GM12878 (cell line): ENCODE measurements at regions not wholly inside any gene's neighbourhood (a gene's known extent, or its start where the extent isn't known, plus 50 kb on each side); places are given as distances from the start of the nearest gene placed in this dataset.

Source experiments
- ATAC-seq: fragments of 200-7000 bp; cut with Tn5 transposase; 3 replicates; pipeline ENCODE4 v1.9.1; 2020; ENCODE audit warnings: mild to moderate bottlenecking, moderate library complexity
- BruUV-seq: library from RNA; stranded (reverse); fragments of 400-500 nt; replicated peaks from 2 replicates; lab custom pipeline; 2021; lab: Mats Ljungman, UMichigan
- CTCF ChIA-PET: fragments of 300-600 bp; sonication (Branson Sonifier 250); formaldehyde crosslinking; extraction: SDS; loops from one replicate; lab custom pipeline; 2021; ENCODE audit warnings: inconsistent platforms; lab: Yijun Ruan, JAX
- POLR2A ChIA-PET: fragments of 350-600 bp; formaldehyde crosslinking; extraction: SDS; loops from one replicate; lab custom pipeline; 2021; ENCODE audit warnings: inconsistent platforms; lab: Charles Lee
- RAD21 ChIA-PET: fragments of 300-600 bp; sonication (Branson Sonifier 250); formaldehyde crosslinking; loops from one replicate; lab custom pipeline; 2023; ENCODE audit warnings: antibody characterized with exemption; ENCODE audit not compliant: unreplicated experiment; lab: Charles Lee
- SMC1A ChIA-PET: fragments of 300-600 bp; sonication (Branson Sonifier 250); formaldehyde crosslinking; loops from one replicate; lab custom pipeline; 2023; ENCODE audit not compliant: unreplicated experiment, uncharacterized antibody; lab: Charles Lee
- DNase-seq: peaks from one replicate; pipeline ENCODE4 v3.0.0-alpha.2; 2011; ENCODE audit warnings: low read depth, low spot score
- FAIRE-seq: peaks from 3 replicates; lab custom pipeline; 2011; peaks lifted over from hg19 to GRCh38; lab: Jason Lieb, UNC
- H2AFZ ChIP-seq: 2 replicates; pipeline ENCODE4 v1.6.0; 2011; ENCODE audit warnings: low read depth, low read length, control low read depth; ENCODE audit not compliant: control insufficient read depth
- H3K27ac ChIP-seq: 2 replicates; pipeline ENCODE4 v1.5.1; 2011; ENCODE audit warnings: control low read depth; ENCODE audit not compliant: control insufficient read depth, insufficient read depth
- H3K27me3 ChIP-seq, 2 experiments: replicated peaks in 1 of 2; 2 replicates each; pipeline versions ENCODE4 v1.6.0 to v1.6.1; 2011; ENCODE audit warnings: low read length in 1 of 2; ENCODE audit not compliant: control insufficient read depth in 2 of 2, insufficient read depth in 2 of 2
- H3K36me3 ChIP-seq, 2 experiments: 2 replicates each; pipeline ENCODE4 v1.5.1; 2011; ENCODE audit warnings: low read length in 1 of 2; ENCODE audit not compliant: control insufficient read depth in 2 of 2, insufficient read depth in 2 of 2
- H3K4me1 ChIP-seq: 2 replicates; pipeline ENCODE4 v1.6.1; 2011; ENCODE audit warnings: mild to moderate bottlenecking, low read length, moderate library complexity, mixed read lengths; ENCODE audit not compliant: control insufficient read depth, insufficient read depth
- H3K4me2 ChIP-seq: 2 replicates; pipeline ENCODE4 v1.6.0; 2011; ENCODE audit warnings: control low read depth; ENCODE audit not compliant: control insufficient read depth, insufficient read depth
- H3K4me3 ChIP-seq: fragments of 200-600 bp; sonication (generic); 2 replicates; pipeline ENCODE4 v1.5.1; 2016
- H3K79me2 ChIP-seq: 2 replicates; pipeline ENCODE4 v1.6.0; 2011; ENCODE audit warnings: low read length; ENCODE audit not compliant: control insufficient read depth, insufficient read depth
- H3K9ac ChIP-seq: 2 replicates; pipeline ENCODE4 v1.8.0; 2011; ENCODE audit warnings: low read length, control low read depth, mixed read lengths; ENCODE audit not compliant: control insufficient read depth, insufficient read depth
- H3K9me3 ChIP-seq: replicated peaks from 3 replicates; pipeline ENCODE4 v1.5.1; 2011; ENCODE audit warnings: mild to moderate bottlenecking, low read length; ENCODE audit not compliant: control insufficient read depth, insufficient read depth
- H4K20me1 ChIP-seq: 2 replicates; pipeline ENCODE4 v1.6.0; 2011; ENCODE audit not compliant: control insufficient read depth, insufficient read depth
- BMI1 ChIP-seq: fragments of 450-650 bp; IDR thresholded peaks from 2 replicates; pipeline ENCODE4 v1.6.1; 2016; ENCODE audit warnings: mild to moderate bottlenecking, moderate library complexity, borderline replicate concordance
- CHD1 ChIP-seq: IDR thresholded peaks from 2 replicates; pipeline ENCODE4 v1.6.1; 2012; ENCODE audit warnings: low read depth, low read length, improper control_type of control experiment
- ETV6 ChIP-seq, 2 experiments: fragments of 450-650 bp in 1 of 2; IDR thresholded peaks in 1 of 2; conservative IDR thresholded peaks in 1 of 2; 2 replicates each; pipeline ENCODE4 v1.6.1; 2014; ENCODE audit warnings: antibody characterized with exemption in 1 of 2, borderline replicate concordance in 1 of 2, low read depth in 1 of 2, mild to moderate bottlenecking in 1 of 2, moderate library complexity in 1 of 2
- FOXK2 ChIP-seq: fragments of 450-650 bp; IDR thresholded peaks from 2 replicates; pipeline ENCODE4 v1.6.1; 2017; ENCODE audit warnings: mild to moderate bottlenecking, moderate library complexity
- MYC ChIP-seq: IDR thresholded peaks from 2 replicates; pipeline ENCODE4 v1.6.1; 2011; ENCODE audit warnings: mild to moderate bottlenecking, low read length, moderate library complexity, inconsistent platforms; ENCODE audit not compliant: insufficient read depth, insufficient replicate concordance, insufficient read length, severe bottlenecking
- NFYB ChIP-seq: IDR thresholded peaks from 2 replicates; pipeline ENCODE4 v1.6.1; 2011; ENCODE audit warnings: low read depth, mild to moderate bottlenecking, low read length, improper control_type of control experiment, moderate library complexity; ENCODE audit not compliant: insufficient read depth
- SMAD1 ChIP-seq: fragments of 450-650 bp; IDR thresholded peaks from 2 replicates; pipeline ENCODE4 v1.6.1; 2018; ENCODE audit warnings: mild to moderate bottlenecking, low read depth; ENCODE audit not compliant: partially characterized antibody
- SMC3 ChIP-seq: IDR thresholded peaks from 2 replicates; pipeline ENCODE4 v1.6.1; 2011; ENCODE audit warnings: low read length, improper control_type of control experiment, borderline replicate concordance
- WGBS: methylation state at CpG from one replicate; pipeline ENCODE4 v1.1.6; 2016; ENCODE audit warnings: low lambda C conversion rate; ENCODE audit not compliant: insufficient replicate concordance, insufficient coverage; ENCODE audit errors: missing lambda C conversion rate; 5-methylcytosine and 5-hydroxymethylcytosine counted together
- in situ Hi-C: fragments of 300-500 bp; cut with MboI; formaldehyde crosslinking; loops from 9 replicates; pipeline ENCODE4 v1.14.3; 2018; ENCODE audit warnings: mixed read lengths
- intact Hi-C: fragments of 100-400 bp; cut with micrococcal nuclease; formaldehyde crosslinking; loops from one replicate; pipeline ENCODE4 v1.14.2; 2022; ENCODE audit not compliant: unreplicated experiment

DNA sequence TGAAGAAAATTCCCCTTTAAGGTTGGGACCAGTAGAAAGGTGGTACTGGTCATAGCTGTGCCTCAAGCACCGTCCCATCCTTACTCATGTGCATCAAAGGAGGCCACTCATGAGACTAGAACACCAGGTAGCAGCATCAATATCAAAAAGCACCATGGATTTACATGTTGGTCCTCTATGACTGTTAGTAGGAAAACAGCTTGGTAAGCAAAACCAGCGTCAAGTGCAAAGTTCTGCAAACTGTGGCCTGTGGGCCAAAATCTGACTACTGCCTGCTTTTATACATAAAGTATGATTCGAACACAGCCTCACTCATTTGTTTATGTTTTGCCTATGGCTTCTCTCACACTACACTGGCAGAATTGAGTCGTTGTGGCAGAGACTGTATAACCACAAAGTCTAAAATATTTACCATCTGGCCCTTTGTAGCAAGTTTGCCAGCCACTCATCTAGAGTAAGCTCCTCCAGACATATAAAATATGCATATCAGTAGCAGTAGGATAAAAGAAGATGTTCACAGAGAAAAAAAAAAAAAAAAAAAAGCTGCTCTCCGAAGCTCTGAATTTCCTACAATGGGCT is 119.7 kb upstream of the CTNNA2 start (continued):
- TF ChIP-seq MYC = no peak

- no TSS peak for BruUV-seq
- FAIRE-seq (no peak), DNase-seq (no peak), ATAC-seq (no peak)
- Histone ChIP-seq H3K27me3 (no peaks in the 10 kb centered on the region), H4K20me1 (no peaks in the 10 kb centered on the region), H3K4me3 (no peak overlapping the region), H3K36me3 (no peaks in the 10 kb centered on the region), H2AFZ (no peak overlapping the region), H3K4me2 (no peak overlapping the region), H3K27ac (no peak overlapping the region), H3K9me3 (no peaks in the 10 kb centered on the region), H3K79me2 (no peaks in the 10 kb centered on the region), H3K4me1 (no peaks in the 10 kb centered on the region), H3K9ac (no peak overlapping the region)
- RAD21 ChIA-PET = no interaction called here
- CTCF ChIA-PET = no interaction called here
- POLR2A ChIA-PET = no interaction called here
- WGBS = 58% methylated on average over 3 of the region's 3 CpGs
- TF ChIP-seq FOXK2 = no peak
- TF ChIP-seq CHD1 = no peak
- TF ChIP-seq NFYB = no peak
- TF ChIP-seq SMC3 = no peak
- TF ChIP-seq BMI1 = no peak
- no peak for TF ChIP-seq ETV6 (conservative IDR thresholded peaks at IDR 0.05 in 1 of 2, IDR thresholded peaks at IDR 0.05 in 1 of 2; ENCODE audit: borderline replicate concordance in 1 of 2, low read depth in 1 of 2)
- no peak for TF ChIP-seq SMAD1
- in situ Hi-C loops (no loop called here), intact Hi-C loops (no loop called here)
- SMC1A ChIA-PET = no interaction called here
These were observed 123.4 kb upstream of the CTNNA2 start for GRCh38 chr2:79389481-79389880.
